ENCODE measurements at regions not wholly inside any gene's neighbourhood (a gene's known extent, or its start where the extent isn't known, plus 50 kb on each side); places are given as distances from the start of the nearest gene placed in this dataset.

GRCh38 chr4:35986537-35986936 lies 257.8 kb downstream of the ARAP2 start:
- H3K27me3 ChIP-seq (ENCODE audit: insufficient read depth, low read length, poor library complexity, severe bottlenecking), result no peaks in the 10 kb centered on the region
- no peaks in the 10 kb centered on the region for H3K9me2 ChIP-seq (replicated peaks; ENCODE audit: low read depth, low read length)
- no peak overlapping the region for H3K9ac ChIP-seq (ENCODE audit: low read depth, low read length, poor library complexity, severe bottlenecking)
- H2AFZ ChIP-seq (ENCODE audit: low read length), result no peak overlapping the region
- H3K79me2 ChIP-seq (ENCODE audit: insufficient read depth, low read length), result no peaks in the 10 kb centered on the region
- no peaks in the 10 kb centered on the region for H4K20me1 ChIP-seq (ENCODE audit: insufficient read depth, low read length, poor library complexity, severe bottlenecking)
- no peaks in the 10 kb centered on the region for H3K36me3 ChIP-seq (ENCODE audit: insufficient read depth, low read length)
- H3K4me2 ChIP-seq (ENCODE audit: low read depth, low read length, poor library complexity, severe bottlenecking), result no peak overlapping the region
- H3K4me3 ChIP-seq (ENCODE audit: low read length, poor library complexity, severe bottlenecking), result no peak overlapping the region
- no peak for TF ChIP-seq EZH2phosphoT487 (IDR thresholded peaks at IDR 0.05; ENCODE audit: borderline replicate concordance)
- no peak for TF ChIP-seq CTCF (conservative IDR thresholded peaks at IDR 0.05; ENCODE audit: low read length)
- H3K4me1 ChIP-seq (ENCODE audit: insufficient read depth, low read length, poor library complexity, severe bottlenecking), result peaks cover 15% of the 10 kb centered on the region
- H3F3A ChIP-seq (ENCODE audit: low read depth), result no peaks in the 10 kb centered on the region
- no peaks in the 10 kb centered on the region for H3K9me3 ChIP-seq (ENCODE audit: insufficient read depth, low read depth, low read length)

GRCh38 chr4:35993606-35994005 lies 250.7 kb downstream of the ARAP2 start:
- H3K4me3 ChIP-seq (ENCODE audit: low read length, poor library complexity, severe bottlenecking), result no peak overlapping the region
- H3K36me3 ChIP-seq (ENCODE audit: insufficient read depth, low read length), result no peaks in the 10 kb centered on the region
- no peaks in the 10 kb centered on the region for H3F3A ChIP-seq (ENCODE audit: low read depth)
- H3K9me3 ChIP-seq (ENCODE audit: insufficient read depth, low read depth, low read length), result no peaks in the 10 kb centered on the region
- H4K20me1 ChIP-seq (ENCODE audit: insufficient read depth, low read length, poor library complexity, severe bottlenecking), result no peaks in the 10 kb centered on the region
- no peak overlapping the region for H3K4me2 ChIP-seq (ENCODE audit: low read depth, low read length, poor library complexity, severe bottlenecking)
- TF ChIP-seq CTCF (conservative IDR thresholded peaks at IDR 0.05; ENCODE audit: low read length), result no peak
- no peak for TF ChIP-seq EZH2phosphoT487 (IDR thresholded peaks at IDR 0.05; ENCODE audit: borderline replicate concordance)
- H3K9me2 ChIP-seq (replicated peaks; ENCODE audit: low read depth, low read length), result no peaks in the 10 kb centered on the region
- no peaks in the 10 kb centered on the region for H3K27me3 ChIP-seq (ENCODE audit: insufficient read depth, low read length, poor library complexity, severe bottlenecking)
- H3K9ac ChIP-seq (ENCODE audit: low read depth, low read length, poor library complexity, severe bottlenecking), result no peak overlapping the region
- H2AFZ ChIP-seq (ENCODE audit: low read length), result no peak overlapping the region
- H3K4me1 ChIP-seq (ENCODE audit: insufficient read depth, low read length, poor library complexity, severe bottlenecking), result no peaks in the 10 kb centered on the region
- no peaks in the 10 kb centered on the region for H3K79me2 ChIP-seq (ENCODE audit: insufficient read depth, low read length)

- no peak overlapping the region for H3K4me3 ChIP-seq (ENCODE audit: low read length, poor library complexity, severe bottlenecking)
- H3K9me3 ChIP-seq (ENCODE audit: insufficient read depth, low read depth, low read length), result no peaks in the 10 kb centered on the region
- H3K9ac ChIP-seq (ENCODE audit: low read depth, low read length, poor library complexity, severe bottlenecking), result no peak overlapping the region
Observed at GRCh38 chr4:36000941-36001557, 243.3 kb downstream of the ARAP2 start.

More at GRCh38 chr4:36000941-36001557, 243.3 kb downstream of the ARAP2 start:
- no peaks in the 10 kb centered on the region for H3K4me1 ChIP-seq (ENCODE audit: insufficient read depth, low read length, poor library complexity, severe bottlenecking)
- no peaks in the 10 kb centered on the region for H3K27me3 ChIP-seq (ENCODE audit: insufficient read depth, low read length, poor library complexity, severe bottlenecking)
- H4K20me1 ChIP-seq (ENCODE audit: insufficient read depth, low read length, poor library complexity, severe bottlenecking), result no peaks in the 10 kb centered on the region
- no peaks in the 10 kb centered on the region for H3F3A ChIP-seq (ENCODE audit: low read depth)
- H2AFZ ChIP-seq (ENCODE audit: low read length), result no peak overlapping the region; the same call in 1 of the 2 replicates
- no peaks in the 10 kb centered on the region for H3K36me3 ChIP-seq (ENCODE audit: insufficient read depth, low read length)
- no peak overlapping the region for H3K4me2 ChIP-seq (ENCODE audit: low read depth, low read length, poor library complexity, severe bottlenecking)
- no peaks in the 10 kb centered on the region for H3K79me2 ChIP-seq (ENCODE audit: insufficient read depth, low read length)
- TF ChIP-seq EZH2phosphoT487 (IDR thresholded peaks at IDR 0.05; ENCODE audit: borderline replicate concordance), result no peak
- no peak for TF ChIP-seq CTCF (conservative IDR thresholded peaks at IDR 0.05; ENCODE audit: low read length)
- H3K9me2 ChIP-seq (replicated peaks; ENCODE audit: low read depth, low read length), result no peaks in the 10 kb centered on the region

Measured in Loucy (cell line).